ENCODE measurements at regions not wholly inside any gene's neighbourhood (a gene's known extent, or its start where the extent isn't known, plus 50 kb on each side); places are given as distances from the start of the nearest gene placed in this dataset.

- no peak overlapping the region for H3K4me3 ChIP-seq (replicated peaks in 1 of 3; ENCODE audit: insufficient read depth in 1 of 3, low read depth in 1 of 3, low read length in 3 of 3)
- TF ChIP-seq EZH2 (IDR thresholded peaks at IDR 0.05; ENCODE audit: borderline replicate concordance, low read depth, low read length, severe bottlenecking) = no peak
- no peak overlapping the region for H3K27ac ChIP-seq (ENCODE audit: insufficient read depth, low read depth, low read length)
- no peaks in the 10 kb centered on the region for H3K9me1 ChIP-seq (replicated peaks; ENCODE audit: control insufficient read depth, extremely low read depth, insufficient read depth, low read length)
- no peaks in the 10 kb centered on the region for H3K79me2 ChIP-seq (ENCODE audit: control insufficient read depth, insufficient read depth, low read length)
- no peaks in the 10 kb centered on the region for H3K4me1 ChIP-seq (ENCODE audit: control insufficient read depth, extremely low read depth, insufficient read depth, low read length)
- POLR2A ChIA-PET = interaction anchor here (0.5 kb wide), 1 partner anchor 95 kb away, joined by 3 read pairs; no protein-coding TSS in a partner anchor
- dilution Hi-C loops (cut with MboI; ENCODE audit: extremely low pct_ligation_motif_present, low sequenced_read_pairs) (no loop called here), intact Hi-C loops (cut with micrococcal nuclease) (no loop called here)
- CTCF ChIA-PET = interaction anchor here (1.2 to 3.6 kb wide), 4 partner anchors 9 to 86 kb away, joined by 3 to 32 read pairs (median 3); no protein-coding TSS in a partner anchor
- no peak for FAIRE-seq
- no peaks in the 10 kb centered on the region for H3K9me3 ChIP-seq (replicated peaks; ENCODE audit: control insufficient read depth, insufficient read depth, low read length)
- H3K27me3 ChIP-seq (ENCODE audit: control insufficient read depth in 2 of 2, insufficient read depth in 2 of 2, low read length in 2 of 2) = peaks cover 9 to 13% of the 10 kb centered on the region in 2 experiments
- no peak overlapping the region for H3K4me2 ChIP-seq (ENCODE audit: insufficient read depth, low read length)
- no peaks in the 10 kb centered on the region for H3K36me3 ChIP-seq (ENCODE audit: control insufficient read depth in 2 of 2, extremely low read depth in 1 of 2, insufficient read depth in 2 of 2, low read length in 2 of 2)
- no peak overlapping the region for H3K9ac ChIP-seq (replicated peaks; ENCODE audit: extremely low read depth, insufficient read depth, low read length)
- no peak overlapping the region for H2AFZ ChIP-seq (ENCODE audit: low read depth, low read length)
- DNase-seq (ENCODE audit: low read depth, low spot score) = no peak
- H4K20me1 ChIP-seq (replicated peaks; ENCODE audit: control insufficient read depth, extremely low read depth, insufficient read depth, low read length) = no peaks in the 10 kb centered on the region
- no TSS peak for BruUV-seq (replicated peaks)
Measured at GRCh38 chr11:10942620-10943019, 84.8 kb upstream of the ZBED5 start.

GRCh38 chr11:10941871-10942270, 84.0 kb upstream of the ZBED5 start:
- CTCF ChIA-PET = interaction anchor here (1.7 to 3.6 kb wide), 2 partner anchors 8 to 86 kb away, joined by 3 to 32 read pairs; no protein-coding TSS in a partner anchor

More at GRCh38 chr11:10941871-10942270, 84.0 kb upstream of the ZBED5 start:
- Histone ChIP-seq H3K4me3 (replicated peaks in 1 of 3; ENCODE audit: insufficient read depth in 1 of 3, low read depth in 1 of 3, low read length in 3 of 3) (no peak overlapping the region), H2AFZ (ENCODE audit: low read depth, low read length) (no peak overlapping the region), H3K79me2 (ENCODE audit: control insufficient read depth, insufficient read depth, low read length) (no peaks in the 10 kb centered on the region), H3K4me2 (ENCODE audit: insufficient read depth, low read length) (no peak overlapping the region), H3K36me3 (ENCODE audit: control insufficient read depth in 2 of 2, extremely low read depth in 1 of 2, insufficient read depth in 2 of 2, low read length in 2 of 2) (no peaks in the 10 kb centered on the region), H3K9ac (replicated peaks; ENCODE audit: extremely low read depth, insufficient read depth, low read length) (no peak overlapping the region), H3K27ac (ENCODE audit: insufficient read depth, low read depth, low read length) (no peak overlapping the region), H3K4me1 (ENCODE audit: control insufficient read depth, extremely low read depth, insufficient read depth, low read length) (no peaks in the 10 kb centered on the region), H3K9me1 (replicated peaks; ENCODE audit: control insufficient read depth, extremely low read depth, insufficient read depth, low read length) (no peaks in the 10 kb centered on the region), H3K9me3 (replicated peaks; ENCODE audit: control insufficient read depth, insufficient read depth, low read length) (no peaks in the 10 kb centered on the region), H4K20me1 (replicated peaks; ENCODE audit: control insufficient read depth, extremely low read depth, insufficient read depth, low read length) (no peaks in the 10 kb centered on the region), H3K27me3 (ENCODE audit: control insufficient read depth in 2 of 2, insufficient read depth in 2 of 2, low read length in 2 of 2) (peaks cover 13% of the 10 kb centered on the region in 2 experiments)
- DNase-seq (ENCODE audit: low read depth, low spot score) = no peak
- POLR2A ChIA-PET = no interaction called here
- TF ChIP-seq MYC (IDR thresholded peaks at IDR 0.05; ENCODE audit: low read depth, low read length) (no peak), POLR2A (IDR thresholded peaks at IDR 0.05; ENCODE audit: low read depth, low read length) (no peak), CTCF (IDR thresholded peaks at IDR 0.05; ENCODE audit: extremely low read depth in 1 of 2, insufficient read depth in 1 of 2, low read depth in 1 of 2, low read length in 2 of 2) (no peak), GATA2 (IDR thresholded peaks at IDR 0.05; ENCODE audit: insufficient read depth, insufficient read length, low read depth, low read length) (no peak), JUN (IDR thresholded peaks at IDR 0.05; ENCODE audit: borderline replicate concordance, insufficient read depth, insufficient read length, low read depth) (no peak), FOS (IDR thresholded peaks at IDR 0.05; ENCODE audit: borderline replicate concordance, insufficient read depth, low read length) (no peak), POLR2AphosphoS5 (IDR thresholded peaks at IDR 0.05; ENCODE audit: insufficient read depth, low read depth, low read length) (no peak), EZH2 (IDR thresholded peaks at IDR 0.05; ENCODE audit: borderline replicate concordance, low read depth, low read length, severe bottlenecking) (no peak)
- TF ChIP-seq, protein P1, sequence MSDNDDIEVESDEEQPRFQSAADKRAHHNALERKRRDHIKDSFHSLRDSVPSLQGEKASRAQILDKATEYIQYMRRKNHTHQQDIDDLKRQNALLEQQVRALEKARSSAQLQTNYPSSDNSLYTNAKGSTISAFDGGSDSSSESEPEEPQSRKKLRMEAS (IDR thresholded peaks at IDR 0.05; ENCODE audit: insufficient read depth, insufficient read length) = no peak
- BruUV-seq (replicated peaks) = no TSS peak
- FAIRE-seq = no peak
- intact Hi-C loops (cut with micrococcal nuclease) (no loop called here), dilution Hi-C loops (cut with MboI; ENCODE audit: extremely low pct_ligation_motif_present, low sequenced_read_pairs) (no loop called here)
